ENCODE measurements at regions not wholly inside any gene's neighbourhood (a gene's known extent, or its start where the extent isn't known, plus 50 kb on each side); places are given as distances from the start of the nearest gene placed in this dataset.

DNA sequence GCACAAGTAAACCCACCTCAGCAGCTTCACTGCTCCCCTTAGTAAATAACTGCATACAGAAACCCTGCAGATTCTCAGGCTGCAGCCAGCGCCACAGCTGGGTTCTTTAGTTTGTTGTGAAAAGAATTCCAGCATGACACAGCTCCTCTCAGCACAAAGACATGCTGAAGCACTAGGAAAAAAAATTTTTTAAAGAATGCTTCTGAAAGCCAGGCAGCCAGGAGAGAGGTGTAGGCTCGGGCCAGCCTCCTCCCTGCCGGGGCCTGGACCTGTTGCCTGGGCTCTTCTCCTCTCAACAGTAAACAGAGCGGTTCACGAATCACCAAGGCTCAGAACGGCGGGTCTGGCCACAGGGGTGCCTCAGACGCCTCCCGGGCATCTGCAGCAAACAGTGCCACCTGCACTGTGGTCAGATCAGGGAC lies 95.7 kb upstream of the POU3F3 start:
- Histone ChIP-seq H3K27me3 (ENCODE audit: control insufficient read depth in 1 of 2, insufficient read depth in 2 of 2, low read length in 2 of 2) (no peaks in the 10 kb centered on the region), H3K9me3 (ENCODE audit: control insufficient read depth in 1 of 2, insufficient read depth in 1 of 2, low read length in 2 of 2) (peaks cover 0 to 12% of the 10 kb centered on the region in 2 experiments), H3K27ac (ENCODE audit: low read depth in 1 of 2, low read length in 2 of 2) (no peak overlapping the region), H3K36me3 (ENCODE audit: insufficient read depth, low read length) (no peaks in the 10 kb centered on the region), H3K4me1 (ENCODE audit: insufficient read depth, low read length) (no peaks in the 10 kb centered on the region), H3K4me3 (ENCODE audit: low read length) (no peak overlapping the region)
- intact Hi-C loops (cut with DNase I, micrococcal nuclease) = no loop called here
- H3K27ac Mint-ChIP-seq = no peak overlapping the region
- no peaks in the 10 kb centered on the region for H3K36me3 Mint-ChIP-seq (ENCODE audit: low read depth)
- POLR2A ChIA-PET = no interaction called here
- TF ChIP-seq, protein P1, sequence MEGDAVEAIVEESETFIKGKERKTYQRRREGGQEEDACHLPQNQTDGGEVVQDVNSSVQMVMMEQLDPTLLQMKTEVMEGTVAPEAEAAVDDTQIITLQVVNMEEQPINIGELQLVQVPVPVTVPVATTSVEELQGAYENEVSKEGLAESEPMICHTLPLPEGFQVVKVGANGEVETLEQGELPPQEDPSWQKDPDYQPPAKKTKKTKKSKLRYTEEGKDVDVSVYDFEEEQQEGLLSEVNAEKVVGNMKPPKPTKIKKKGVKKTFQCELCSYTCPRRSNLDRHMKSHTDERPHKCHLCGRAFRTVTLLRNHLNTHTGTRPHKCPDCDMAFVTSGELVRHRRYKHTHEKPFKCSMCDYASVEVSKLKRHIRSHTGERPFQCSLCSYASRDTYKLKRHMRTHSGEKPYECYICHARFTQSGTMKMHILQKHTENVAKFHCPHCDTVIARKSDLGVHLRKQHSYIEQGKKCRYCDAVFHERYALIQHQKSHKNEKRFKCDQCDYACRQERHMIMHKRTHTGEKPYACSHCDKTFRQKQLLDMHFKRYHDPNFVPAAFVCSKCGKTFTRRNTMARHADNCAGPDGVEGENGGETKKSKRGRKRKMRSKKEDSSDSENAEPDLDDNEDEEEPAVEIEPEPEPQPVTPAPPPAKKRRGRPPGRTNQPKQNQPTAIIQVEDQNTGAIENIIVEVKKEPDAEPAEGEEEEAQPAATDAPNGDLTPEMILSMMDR (IDR thresholded peaks at IDR 0.05) = no peak
- no peaks in the 10 kb centered on the region for H3K4me1 Mint-ChIP-seq (ENCODE audit: low read depth)
- peaks cover 15% of the 10 kb centered on the region for H3K27me3 Mint-ChIP-seq
- H3K4me3 Mint-ChIP-seq = no peak overlapping the region
- H3K9me3 Mint-ChIP-seq = no peaks in the 10 kb centered on the region
- no peak for ATAC-seq (ENCODE audit: poor library complexity)
- DNase-seq = no peak
- CTCF ChIA-PET = no interaction called here

DNA sequence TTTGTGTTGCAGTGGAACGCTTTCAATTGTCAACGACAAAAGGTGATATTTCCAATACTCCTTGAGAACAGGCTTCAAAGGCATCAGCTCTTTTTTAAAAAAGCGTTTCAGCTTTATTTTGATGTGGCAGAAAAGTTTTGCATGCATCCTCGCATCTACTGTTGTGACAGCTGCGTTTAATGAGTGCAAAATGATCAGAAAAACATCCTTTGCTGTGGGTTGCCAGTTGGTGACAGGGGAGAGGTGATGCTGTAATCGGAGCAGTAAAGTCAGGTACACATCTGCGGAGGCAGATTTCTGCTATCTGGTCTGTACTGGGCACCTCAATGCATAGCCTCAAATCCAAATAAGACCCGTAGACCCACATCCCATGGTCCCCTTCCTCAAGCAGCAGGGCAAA lies 91.9 kb upstream of the POU3F3 start:
- Histone ChIP-seq H3K27me3 (ENCODE audit: control insufficient read depth in 1 of 2, insufficient read depth in 2 of 2, low read length in 2 of 2) (no peaks in the 10 kb centered on the region), H3K4me3 (ENCODE audit: low read length) (no peak overlapping the region), H3K36me3 (ENCODE audit: insufficient read depth, low read length) (no peaks in the 10 kb centered on the region), H3K4me1 (ENCODE audit: insufficient read depth, low read length) (no peaks in the 10 kb centered on the region), H3K27ac (ENCODE audit: low read depth in 1 of 2, low read length in 2 of 2) (no peak overlapping the region), H3K9me3 (ENCODE audit: control insufficient read depth in 1 of 2, insufficient read depth in 1 of 2, low read length in 2 of 2) (no peaks in the 10 kb centered on the region)
- ChIA-PET POLR2A (no interaction called here), CTCF (no interaction called here)
- ATAC-seq (ENCODE audit: poor library complexity) (no peak), DNase-seq (no peak)
- Mint-ChIP-seq H3K4me3 (no peak overlapping the region), H3K4me1 (ENCODE audit: low read depth) (no peaks in the 10 kb centered on the region), H3K27me3 (peaks cover 14% of the 10 kb centered on the region), H3K27ac (no peak overlapping the region), H3K36me3 (ENCODE audit: low read depth) (no peaks in the 10 kb centered on the region), H3K9me3 (no peaks in the 10 kb centered on the region)
- TF ChIP-seq, protein P1 (IDR thresholded peaks at IDR 0.05) = no peak
- intact Hi-C loops (cut with DNase I, micrococcal nuclease) = no loop called here

DNA sequence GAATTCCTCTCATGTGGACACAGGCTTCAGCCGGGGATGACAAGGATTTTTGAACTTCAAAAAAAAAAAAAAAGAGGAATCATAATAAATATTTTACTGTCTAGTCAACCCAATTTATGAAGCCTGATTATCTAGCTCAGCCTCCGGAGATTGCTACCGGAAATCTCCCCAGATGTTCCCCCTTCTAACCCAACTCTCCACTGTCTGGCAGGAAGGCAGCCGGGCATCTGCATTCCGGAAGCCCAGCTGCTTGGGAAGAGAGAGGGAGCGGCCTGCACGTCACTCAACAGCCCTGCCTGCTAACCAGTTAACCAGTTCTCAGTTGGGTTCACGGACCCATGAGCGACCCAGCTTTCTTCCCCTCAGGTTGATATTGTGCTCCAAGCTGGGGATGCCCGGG lies 87.2 kb upstream of the POU3F3 start:
- no peak overlapping the region for H3K27ac ChIP-seq (ENCODE audit: low read depth in 1 of 2, low read length in 2 of 2)
- no peak overlapping the region for H3K4me3 ChIP-seq (ENCODE audit: low read length)
- peaks cover 5% of the 10 kb centered on the region for H3K27me3 Mint-ChIP-seq
- no peak overlapping the region for H3K4me3 Mint-ChIP-seq
- H3K9me3 Mint-ChIP-seq = peaks cover 4% of the 10 kb centered on the region
- DNase-seq (no peak), ATAC-seq (ENCODE audit: poor library complexity) (no peak)
- H3K9me3 ChIP-seq (ENCODE audit: control insufficient read depth in 1 of 2, insufficient read depth in 1 of 2, low read length in 2 of 2) = no peaks in the 10 kb centered on the region
- intact Hi-C loops (cut with DNase I, micrococcal nuclease) = no loop called here
- no peaks in the 10 kb centered on the region for H3K4me1 Mint-ChIP-seq (ENCODE audit: low read depth)
- H3K27ac Mint-ChIP-seq = no peak overlapping the region
- H3K36me3 Mint-ChIP-seq (ENCODE audit: low read depth) = no peaks in the 10 kb centered on the region
- TF ChIP-seq, protein P1 (IDR thresholded peaks at IDR 0.05) = no peak
- H3K27me3 ChIP-seq (ENCODE audit: control insufficient read depth in 1 of 2, insufficient read depth in 2 of 2, low read length in 2 of 2) = no peaks in the 10 kb centered on the region
- H3K4me1 ChIP-seq (ENCODE audit: insufficient read depth, low read length) = no peaks in the 10 kb centered on the region
- ChIA-PET CTCF (no interaction called here), POLR2A (no interaction called here)
- H3K36me3 ChIP-seq (ENCODE audit: insufficient read depth, low read length) = no peaks in the 10 kb centered on the region
